Body of pancreas (tissue), 4 donors: ENCODE measurements at regions not wholly inside any gene's neighbourhood (a gene's known extent, or its start where the extent isn't known, plus 50 kb on each side); places are given as distances from the start of the nearest gene placed in this dataset.

Source experiments
- ATAC-seq: fragments of 150-250 bp; one replicate; pipeline ENCODE4 v1.9.1; 2016
- DNase-seq, 4 donors: peaks; one replicate each; pipeline ENCODE4 v3.0.0-alpha.2; 2019
- H3K27ac ChIP-seq, 4 donors: fragments of 200-600 bp; sonication (generic); 1 replicate in 3 of 4; 2 replicates in 1 of 4; pipeline versions ENCODE4 v1.5.1 to v1.6.1; 2016 to 2019; ENCODE audit warnings: mild to moderate bottlenecking in 1 of 4, mixed read lengths in 1 of 4, moderate library complexity in 1 of 4
- H3K27me3 ChIP-seq, 2 donors: fragments of 200-600 bp; sonication (generic); one replicate each; pipeline ENCODE4 v1.6.0; 2016; ENCODE audit warnings: mild to moderate bottlenecking in 1 of 2
- H3K36me3 ChIP-seq, 2 donors: fragments of 200-600 bp; sonication (generic); replicated peaks in 1 of 2; 2 replicates each; pipeline ENCODE4 v1.5.1; 2016; ENCODE audit warnings: low read depth in 2 of 2; ENCODE audit not compliant: insufficient read depth in 1 of 2
- H3K4me1 ChIP-seq: fragments of 200-600 bp; sonication (generic); one replicate; pipeline ENCODE4 v1.6.0; 2016
- H3K4me3 ChIP-seq, 2 donors: fragments of 200-600 bp; sonication (generic); 1 replicate in 1 of 2; 2 replicates in 1 of 2; pipeline ENCODE4 v1.5.1; 2016 to 2019
- H3K9me3 ChIP-seq, 3 donors: fragments of 200-600 bp; sonication (generic); 1 replicate in 2 of 3; 2 replicates in 1 of 3; pipeline ENCODE4 v1.5.1; 2016
- CTCF ChIP-seq, 7 experiments: fragments of 450-650 bp in 4 of 7; fragments of 200-600 bp in 3 of 7; sonication (generic) in 3 of 7; IDR thresholded peaks; one replicate each; pipeline ENCODE4 v1.5.1; 2016 to 2019; ENCODE audit warnings: antibody characterized with exemption in 7 of 7
- POLR2A ChIP-seq, 3 donors: fragments of 450-650 bp; IDR thresholded peaks; one replicate each; pipeline ENCODE4 v1.6.1; 2016; ENCODE audit warnings: antibody characterized with exemption in 3 of 3, mild to moderate bottlenecking in 2 of 3
- WGBS, 2 donors: methylation state at CpG; one replicate each; pipeline ENCODE4 v1.1.5; 2017; 5-methylcytosine and 5-hydroxymethylcytosine counted together
- intact Hi-C: fragments of 100-400 bp; cut with DNase I; formaldehyde crosslinking; loops from one replicate; pipeline ENCODE4 v1.15.1; 2023

- no peak overlapping the region for H3K4me3 ChIP-seq
- intact Hi-C loops = no loop called here
- H3K27ac ChIP-seq = no peak overlapping the region
- no peak for DNase-seq
- H3K4me1 ChIP-seq = no peaks in the 10 kb centered on the region
- ATAC-seq = no peak
- TF ChIP-seq POLR2A (IDR thresholded peaks at IDR 0.05) (no peak), CTCF (IDR thresholded peaks at IDR 0.05) (no peak)
- no peaks in the 10 kb centered on the region for H3K9me3 ChIP-seq
- WGBS, 2 donors = 76 to 89% methylated on average over 1 of the region's 1 CpG
- no peaks in the 10 kb centered on the region for H3K27me3 ChIP-seq
- no peaks in the 10 kb centered on the region for H3K36me3 ChIP-seq
These were observed 325.3 kb upstream of the RASGEF1B start for GRCh38 chr4:81796790-81797528.

GRCh38 chr4:81792521-81792920 lies 320.8 kb upstream of the RASGEF1B start:
- Histone ChIP-seq H3K4me3 (no peak overlapping the region), H3K9me3 (no peaks in the 10 kb centered on the region), H3K36me3 (no peaks in the 10 kb centered on the region), H3K4me1 (no peaks in the 10 kb centered on the region), H3K27me3 (no peaks in the 10 kb centered on the region), H3K27ac (no peak overlapping the region)
- intact Hi-C loops = no loop called here
- no peak for TF ChIP-seq CTCF (IDR thresholded peaks at IDR 0.05)
- no peak for TF ChIP-seq POLR2A (IDR thresholded peaks at IDR 0.05)
- no peak for DNase-seq
- no peak for ATAC-seq

GRCh38 chr4:81790477-81790876 lies 318.8 kb upstream of the RASGEF1B start:
- Histone ChIP-seq H3K36me3 (no peaks in the 10 kb centered on the region), H3K4me1 (no peaks in the 10 kb centered on the region), H3K9me3 (no peaks in the 10 kb centered on the region), H3K27me3 (no peaks in the 10 kb centered on the region), H3K27ac (no peak overlapping the region), H3K4me3 (no peak overlapping the region)
- intact Hi-C loops = no loop called here
- WGBS, 2 donors = 31 to 62% methylated on average over 2 of the region's 2 CpGs
- DNase-seq = no peak
- ATAC-seq = no peak
- no peak for TF ChIP-seq CTCF (IDR thresholded peaks at IDR 0.05)
- no peak for TF ChIP-seq POLR2A (IDR thresholded peaks at IDR 0.05)

GRCh38 chr4:81789741-81790399 lies 318.2 kb upstream of the RASGEF1B start:
- Histone ChIP-seq H3K27ac (no peak overlapping the region), H3K4me3 (no peak overlapping the region), H3K27me3 (no peaks in the 10 kb centered on the region), H3K4me1 (no peaks in the 10 kb centered on the region), H3K9me3 (no peaks in the 10 kb centered on the region), H3K36me3 (no peaks in the 10 kb centered on the region)
- WGBS, 2 donors = 54 to 63% methylated on average over 5 of the region's 5 CpGs
- intact Hi-C loops = no loop called here
- ATAC-seq (no peak), DNase-seq (no peak)
- no peak for TF ChIP-seq CTCF (IDR thresholded peaks at IDR 0.05)
- no peak for TF ChIP-seq POLR2A (IDR thresholded peaks at IDR 0.05)

GRCh38 chr4:81789158-81789557 lies 317.5 kb upstream of the RASGEF1B start:
- Histone ChIP-seq H3K27ac (no peak overlapping the region), H3K9me3 (no peaks in the 10 kb centered on the region), H3K4me3 (no peak overlapping the region), H3K4me1 (no peaks in the 10 kb centered on the region), H3K36me3 (no peaks in the 10 kb centered on the region), H3K27me3 (no peaks in the 10 kb centered on the region)
- TF ChIP-seq POLR2A (IDR thresholded peaks at IDR 0.05) (no peak), CTCF (IDR thresholded peaks at IDR 0.05) (no peak)
- DNase-seq = no peak
- ATAC-seq = no peak
- intact Hi-C loops = no loop called here
